ENCODE measurements at regions not wholly inside any gene's neighbourhood (a gene's known extent, or its start where the extent isn't known, plus 50 kb on each side); places are given as distances from the start of the nearest gene placed in this dataset.

- TF ChIP-seq CTCF (IDR thresholded peaks at IDR 0.05; ENCODE audit: poor library complexity) (no peak), EZH2 (IDR thresholded peaks at IDR 0.05; ENCODE audit: borderline replicate concordance) (no peak), EZH2phosphoT487 (IDR thresholded peaks at IDR 0.05; ENCODE audit: low read depth, severe bottlenecking, unreplicated experiment) (no peak)
These were observed 324.3 kb downstream of the QKI start for GRCh38 chr6:163738725-163739407.
